ENCODE measurements at regions not wholly inside any gene's neighbourhood (a gene's known extent, or its start where the extent isn't known, plus 50 kb on each side); places are given as distances from the start of the nearest gene placed in this dataset.

GRCh38 chr1:170305777-170306512, 160.2 kb downstream of the NTMT2 start:
- TF ChIP-seq, protein P1, sequence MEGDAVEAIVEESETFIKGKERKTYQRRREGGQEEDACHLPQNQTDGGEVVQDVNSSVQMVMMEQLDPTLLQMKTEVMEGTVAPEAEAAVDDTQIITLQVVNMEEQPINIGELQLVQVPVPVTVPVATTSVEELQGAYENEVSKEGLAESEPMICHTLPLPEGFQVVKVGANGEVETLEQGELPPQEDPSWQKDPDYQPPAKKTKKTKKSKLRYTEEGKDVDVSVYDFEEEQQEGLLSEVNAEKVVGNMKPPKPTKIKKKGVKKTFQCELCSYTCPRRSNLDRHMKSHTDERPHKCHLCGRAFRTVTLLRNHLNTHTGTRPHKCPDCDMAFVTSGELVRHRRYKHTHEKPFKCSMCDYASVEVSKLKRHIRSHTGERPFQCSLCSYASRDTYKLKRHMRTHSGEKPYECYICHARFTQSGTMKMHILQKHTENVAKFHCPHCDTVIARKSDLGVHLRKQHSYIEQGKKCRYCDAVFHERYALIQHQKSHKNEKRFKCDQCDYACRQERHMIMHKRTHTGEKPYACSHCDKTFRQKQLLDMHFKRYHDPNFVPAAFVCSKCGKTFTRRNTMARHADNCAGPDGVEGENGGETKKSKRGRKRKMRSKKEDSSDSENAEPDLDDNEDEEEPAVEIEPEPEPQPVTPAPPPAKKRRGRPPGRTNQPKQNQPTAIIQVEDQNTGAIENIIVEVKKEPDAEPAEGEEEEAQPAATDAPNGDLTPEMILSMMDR (conservative IDR thresholded peaks at IDR 0.05), result no peak
- TF ChIP-seq ZFX (IDR thresholded peaks at IDR 0.05), result no peak
